ENCODE measurements at regions not wholly inside any gene's neighbourhood (a gene's known extent, or its start where the extent isn't known, plus 50 kb on each side); places are given as distances from the start of the nearest gene placed in this dataset.

- TF ChIP-seq POLR2A (IDR thresholded peaks at IDR 0.05) (no peak), CTCF (IDR thresholded peaks at IDR 0.05) (no peak)
Measured at GRCh38 chr17:17400566-17401184, 76.1 kb upstream of the MED9 start.

Data from stomach (tissue), 4 donors.